RCC 7860 (cell line): ENCODE measurements at regions not wholly inside any gene's neighbourhood (a gene's known extent, or its start where the extent isn't known, plus 50 kb on each side); places are given as distances from the start of the nearest gene placed in this dataset.
"Not testable (repeated sequence)": the region's sequence is repeated elsewhere in the genome, so short reads cannot be mapped to it uniquely, and the experiment has no call there.

Experiments used
- DNase-seq: peaks from one replicate; pipeline ENCODE4 v3.0.0-alpha.2; 2015; ENCODE audit warnings: low spot score
- FAIRE-seq: peaks from 2 replicates; lab custom pipeline; 2012; peaks lifted over from hg19 to GRCh38; lab: Jason Lieb, UNC

- FAIRE-seq = no peak
- DNase-seq = no peak
Observed at GRCh38 chr3:190995156-190995555, 132.7 kb upstream of the GMNC start.

GRCh38 chr3:190990898-190991297 is 128.4 kb upstream of the GMNC start:
- DNase-seq (no peak), FAIRE-seq (no peak)

- no peak for DNase-seq
- FAIRE-seq = no peak
Observed at GRCh38 chr3:190989218-190989617, 126.7 kb upstream of the GMNC start.

GRCh38 chr3:190988102-190988501 is 125.6 kb upstream of the GMNC start:
- FAIRE-seq (no peak), DNase-seq (no peak)

GRCh38 chr3:190984502-190985244 is 122.2 kb upstream of the GMNC start:
- FAIRE-seq = no peak
- no peak for DNase-seq

GRCh38 chr3:190983875-190984274 is 121.4 kb upstream of the GMNC start:
- FAIRE-seq (no peak), DNase-seq (no peak)

GRCh38 chr3:190973771-190974170 is 111.3 kb upstream of the GMNC start:
- FAIRE-seq (no peak), DNase-seq (no peak)

GRCh38 chr3:190972840-190973270 is 110.4 kb upstream of the GMNC start:
- no peak for FAIRE-seq
- no peak for DNase-seq

- FAIRE-seq = no peak
Observed at GRCh38 chr3:190972196-190972595, 109.7 kb upstream of the GMNC start.

GRCh38 chr3:190970560-190970959 is 108.1 kb upstream of the GMNC start:
- DNase-seq (no peak), FAIRE-seq (no peak)

More at GRCh38 chr3:190972196-190972595, 109.7 kb upstream of the GMNC start:
- no peak for DNase-seq

- no peak for FAIRE-seq
- no peak for DNase-seq
Observed at GRCh38 chr3:190968616-190969015, 106.1 kb upstream of the GMNC start.

- not testable (repeated sequence) for FAIRE-seq, DNase-seq
Observed at GRCh38 chr3:190964931-190965330, 102.4 kb upstream of the GMNC start.

GRCh38 chr3:190959077-190959476 is 96.6 kb upstream of the GMNC start:
- DNase-seq = no peak
- FAIRE-seq = no peak

GRCh38 chr3:190941694-190942260 is 79.3 kb upstream of the GMNC start:
- no peak for FAIRE-seq
- no peak for DNase-seq

- not testable (repeated sequence) for DNase-seq, FAIRE-seq
Observed at GRCh38 chr3:190934616-190935015, 72.1 kb upstream of the GMNC start.

GRCh38 chr3:190926619-190927018 is 64.1 kb upstream of the GMNC start:
- DNase-seq (no peak), FAIRE-seq (no peak)

- FAIRE-seq = no peak
- no peak for DNase-seq
Observed at GRCh38 chr3:190912736-190913135, 50.2 kb upstream of the GMNC start.
